ENCODE measurements at regions not wholly inside any gene's neighbourhood (a gene's known extent, or its start where the extent isn't known, plus 50 kb on each side); places are given as distances from the start of the nearest gene placed in this dataset.

DNA sequence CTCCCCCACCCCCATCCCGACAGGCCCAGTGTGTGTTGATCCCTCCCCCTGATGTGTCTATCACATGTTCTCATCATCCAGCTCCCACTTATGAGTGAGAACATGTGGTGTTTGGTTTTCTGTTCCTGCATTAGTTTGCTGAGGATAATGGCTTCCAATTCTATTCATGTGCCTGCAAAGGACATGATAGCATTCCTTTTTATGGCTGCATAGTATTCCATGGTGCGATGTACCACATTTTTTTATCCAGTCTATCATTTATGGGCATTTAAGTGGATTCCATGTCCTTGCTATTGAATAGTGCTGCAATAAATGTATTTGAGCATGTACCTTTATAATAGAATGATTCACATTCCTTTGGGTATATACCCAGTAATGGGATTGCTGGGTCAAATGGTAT is 66.6 kb upstream of the NXT1 start:
- no peak for FAIRE-seq
- H3K27me3 ChIP-seq (ENCODE audit: control insufficient read depth in 3 of 3, insufficient read depth in 3 of 3, low read length in 3 of 3): no peaks in the 10 kb centered on the region
- no peaks in the 10 kb centered on the region for H3K36me3 ChIP-seq (ENCODE audit: control insufficient read depth in 3 of 3, insufficient read depth in 2 of 3, low read depth in 1 of 3, low read length in 3 of 3)
- 85 to 89% (median 88%) methylated on average over 2 of the region's 2 CpGs for WGBS, 3 donors
- H3K9me3 ChIP-seq (ENCODE audit: control insufficient read depth in 2 of 2, insufficient read depth in 1 of 2, low read depth in 1 of 2, low read length in 1 of 2): no peaks in the 10 kb centered on the region
- no peak overlapping the region for H3K4me3 ChIP-seq (ENCODE audit: low read depth in 1 of 3, low read length in 3 of 3)
- no peaks in the 10 kb centered on the region for H3K4me1 ChIP-seq (ENCODE audit: control insufficient read depth in 3 of 3, insufficient read depth in 2 of 3, low read depth in 1 of 3, low read length in 2 of 3)
- H3K27ac ChIP-seq (ENCODE audit: low read depth in 1 of 3, low read length in 2 of 3): no peak overlapping the region
- no peak for DNase-seq

DNA sequence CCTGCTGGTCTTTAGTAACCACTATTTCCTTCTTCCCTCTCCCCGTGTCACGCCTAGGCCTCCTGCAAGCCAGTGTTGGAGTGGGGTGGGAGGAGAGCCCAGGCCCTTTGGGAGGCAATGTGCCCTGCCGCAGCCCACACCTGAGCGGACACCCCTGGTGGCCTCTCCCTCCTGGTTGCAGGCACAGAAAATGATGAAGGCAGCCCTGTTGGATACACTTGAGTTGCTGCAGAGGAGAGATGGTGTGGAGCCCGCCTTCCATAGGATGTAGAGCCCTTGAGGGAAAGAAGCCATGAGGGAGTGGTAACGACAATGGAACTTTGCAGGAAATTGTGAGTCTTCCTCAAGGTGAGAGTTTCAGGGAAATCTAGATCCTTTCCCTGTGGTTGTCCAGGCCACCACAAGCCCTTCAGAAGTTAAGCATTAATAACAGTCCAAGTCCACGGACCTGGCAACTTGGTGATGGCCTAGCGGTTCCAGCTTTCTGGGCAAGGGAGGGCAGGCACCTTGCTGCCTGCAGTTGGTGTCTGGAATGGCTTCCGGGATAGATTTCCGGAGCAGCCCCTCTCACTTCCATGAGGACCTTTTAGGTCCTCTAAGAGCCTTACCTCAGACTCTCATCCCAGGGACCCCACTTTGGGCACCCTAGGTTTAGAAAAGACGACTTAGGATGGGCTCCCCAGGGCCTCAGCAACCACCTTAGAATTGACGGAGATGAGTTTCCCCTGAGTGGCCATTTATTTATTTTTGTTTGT is 67.3 kb upstream of the NXT1 start:
- 71 to 83% (median 73%) methylated on average over 12 of the region's 12 CpGs for WGBS, 3 donors
- Histone ChIP-seq H3K9me3 (ENCODE audit: control insufficient read depth in 2 of 2, insufficient read depth in 1 of 2, low read depth in 1 of 2, low read length in 1 of 2) (no peaks in the 10 kb centered on the region), H3K4me1 (ENCODE audit: control insufficient read depth in 3 of 3, insufficient read depth in 2 of 3, low read depth in 1 of 3, low read length in 2 of 3) (no peaks in the 10 kb centered on the region), H3K4me3 (ENCODE audit: low read depth in 1 of 3, low read length in 3 of 3) (no peak overlapping the region), H3K27ac (ENCODE audit: low read depth in 1 of 3, low read length in 2 of 3) (no peak overlapping the region), H3K36me3 (ENCODE audit: control insufficient read depth in 3 of 3, insufficient read depth in 2 of 3, low read depth in 1 of 3, low read length in 3 of 3) (no peaks in the 10 kb centered on the region), H3K27me3 (ENCODE audit: control insufficient read depth in 3 of 3, insufficient read depth in 3 of 3, low read length in 3 of 3) (no peaks in the 10 kb centered on the region)
- DNase-seq: no peak
- no peak for FAIRE-seq

GRCh38 chr20:23282546-23282945 is 68.0 kb upstream of the NXT1 start:
- Histone ChIP-seq H3K27me3 (ENCODE audit: control insufficient read depth in 3 of 3, insufficient read depth in 3 of 3, low read length in 3 of 3) (no peaks in the 10 kb centered on the region), H3K9me3 (ENCODE audit: control insufficient read depth in 2 of 2, insufficient read depth in 1 of 2, low read depth in 1 of 2, low read length in 1 of 2) (no peaks in the 10 kb centered on the region), H3K27ac (ENCODE audit: low read depth in 1 of 3, low read length in 2 of 3) (no peak overlapping the region), H3K4me3 (ENCODE audit: low read depth in 1 of 3, low read length in 3 of 3) (no peak overlapping the region), H3K36me3 (ENCODE audit: control insufficient read depth in 3 of 3, insufficient read depth in 2 of 3, low read depth in 1 of 3, low read length in 3 of 3) (no peaks in the 10 kb centered on the region), H3K4me1 (ENCODE audit: control insufficient read depth in 3 of 3, insufficient read depth in 2 of 3, low read depth in 1 of 3, low read length in 2 of 3) (no peaks in the 10 kb centered on the region)
- FAIRE-seq (no peak), DNase-seq (no peak)
- WGBS, 3 donors: 73 to 88% (median 84%) methylated on average over 3 of the region's 3 CpGs

- Histone ChIP-seq H3K4me3 (ENCODE audit: low read depth in 1 of 3, low read length in 3 of 3) (no peak overlapping the region), H3K4me1 (ENCODE audit: control insufficient read depth in 3 of 3, insufficient read depth in 2 of 3, low read depth in 1 of 3, low read length in 2 of 3) (no peaks in the 10 kb centered on the region), H3K27me3 (ENCODE audit: control insufficient read depth in 3 of 3, insufficient read depth in 3 of 3, low read length in 3 of 3) (no peaks in the 10 kb centered on the region), H3K36me3 (ENCODE audit: control insufficient read depth in 3 of 3, insufficient read depth in 2 of 3, low read depth in 1 of 3, low read length in 3 of 3) (no peaks in the 10 kb centered on the region), H3K9me3 (ENCODE audit: control insufficient read depth in 2 of 2, insufficient read depth in 1 of 2, low read depth in 1 of 2, low read length in 1 of 2) (no peaks in the 10 kb centered on the region), H3K27ac (ENCODE audit: low read depth in 1 of 3, low read length in 2 of 3) (no peak overlapping the region)
- DNase-seq (no peak), FAIRE-seq (no peak)
- WGBS, 3 donors: 47 to 65% (median 50%) methylated on average over 1 of the region's 1 CpG
Measured at GRCh38 chr20:23282111-23282510, 68.5 kb upstream of the NXT1 start.

- Histone ChIP-seq H3K36me3 (ENCODE audit: control insufficient read depth in 3 of 3, insufficient read depth in 2 of 3, low read depth in 1 of 3, low read length in 3 of 3) (no peaks in the 10 kb centered on the region), H3K4me3 (ENCODE audit: low read depth in 1 of 3, low read length in 3 of 3) (no peak overlapping the region), H3K9me3 (ENCODE audit: control insufficient read depth in 2 of 2, insufficient read depth in 1 of 2, low read depth in 1 of 2, low read length in 1 of 2) (no peaks in the 10 kb centered on the region), H3K27ac (ENCODE audit: low read depth in 1 of 3, low read length in 2 of 3) (no peak overlapping the region), H3K27me3 (ENCODE audit: control insufficient read depth in 3 of 3, insufficient read depth in 3 of 3, low read length in 3 of 3) (no peaks in the 10 kb centered on the region), H3K4me1 (ENCODE audit: control insufficient read depth in 3 of 3, insufficient read depth in 2 of 3, low read depth in 1 of 3, low read length in 2 of 3) (no peaks in the 10 kb centered on the region)
- DNase-seq (no peak), FAIRE-seq (no peak)
- 88 to 92% (median 91%) methylated on average over 7 of the region's 7 CpGs for WGBS, 3 donors
Measured at GRCh38 chr20:23279836-23280235, 70.8 kb upstream of the NXT1 start.

GRCh38 chr20:23278172-23278571 is 72.4 kb upstream of the NXT1 start:
- Histone ChIP-seq H3K4me1 (ENCODE audit: control insufficient read depth in 3 of 3, insufficient read depth in 2 of 3, low read depth in 1 of 3, low read length in 2 of 3) (no peaks in the 10 kb centered on the region), H3K36me3 (ENCODE audit: control insufficient read depth in 3 of 3, insufficient read depth in 2 of 3, low read depth in 1 of 3, low read length in 3 of 3) (no peaks in the 10 kb centered on the region), H3K27me3 (ENCODE audit: control insufficient read depth in 3 of 3, insufficient read depth in 3 of 3, low read length in 3 of 3) (no peaks in the 10 kb centered on the region), H3K9me3 (ENCODE audit: control insufficient read depth in 2 of 2, insufficient read depth in 1 of 2, low read depth in 1 of 2, low read length in 1 of 2) (no peaks in the 10 kb centered on the region), H3K4me3 (ENCODE audit: low read depth in 1 of 3, low read length in 3 of 3) (no peak overlapping the region), H3K27ac (ENCODE audit: low read depth in 1 of 3, low read length in 2 of 3) (no peak overlapping the region)
- WGBS, 3 donors: 89 to 93% (median 93%) methylated on average over 4 of the region's 4 CpGs
- no peak for FAIRE-seq
- no peak for DNase-seq

DNA sequence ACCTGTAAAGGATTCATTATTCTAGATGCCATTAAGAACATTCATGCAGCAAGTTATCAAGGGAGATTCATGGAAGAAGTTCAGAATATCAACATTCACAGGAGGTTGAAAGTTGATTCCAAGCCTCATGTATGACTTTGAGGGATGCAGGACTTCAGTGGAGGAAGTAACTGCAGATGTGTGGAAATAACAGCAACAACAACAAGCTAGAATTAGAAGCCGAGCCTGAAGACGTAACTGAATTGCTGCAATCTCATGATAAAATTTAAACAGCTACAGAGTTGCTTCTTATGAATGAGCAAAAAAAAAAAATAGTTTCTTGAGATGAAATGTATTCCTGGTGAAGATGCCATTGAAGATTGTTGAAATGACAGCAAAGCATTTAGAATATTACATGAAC is 73.3 kb upstream of the NXT1 start:
- no peak overlapping the region for H3K4me3 ChIP-seq (ENCODE audit: low read depth in 1 of 3, low read length in 3 of 3)
- no peak for FAIRE-seq
- H3K27me3 ChIP-seq (ENCODE audit: control insufficient read depth in 3 of 3, insufficient read depth in 3 of 3, low read length in 3 of 3): no peaks in the 10 kb centered on the region
- 80 to 90% (median 85%) methylated on average over 2 of the region's 2 CpGs for whole genome bisulfite sequencing, 3 donors
- no peaks in the 10 kb centered on the region for H3K36me3 ChIP-seq (ENCODE audit: control insufficient read depth in 3 of 3, insufficient read depth in 2 of 3, low read depth in 1 of 3, low read length in 3 of 3)
- no peaks in the 10 kb centered on the region for H3K4me1 ChIP-seq (ENCODE audit: control insufficient read depth in 3 of 3, insufficient read depth in 2 of 3, low read depth in 1 of 3, low read length in 2 of 3)
- no peaks in the 10 kb centered on the region for H3K9me3 ChIP-seq (ENCODE audit: control insufficient read depth in 2 of 2, insufficient read depth in 1 of 2, low read depth in 1 of 2, low read length in 1 of 2)
- DNase-seq: no peak
- no peak overlapping the region for H3K27ac ChIP-seq (ENCODE audit: low read depth in 1 of 3, low read length in 2 of 3)

- Histone ChIP-seq H3K4me1 (ENCODE audit: control insufficient read depth in 3 of 3, insufficient read depth in 2 of 3, low read depth in 1 of 3, low read length in 2 of 3) (no peaks in the 10 kb centered on the region), H3K4me3 (ENCODE audit: low read depth in 1 of 3, low read length in 3 of 3) (no peak overlapping the region), H3K36me3 (ENCODE audit: control insufficient read depth in 3 of 3, insufficient read depth in 2 of 3, low read depth in 1 of 3, low read length in 3 of 3) (no peaks in the 10 kb centered on the region), H3K9me3 (ENCODE audit: control insufficient read depth in 2 of 2, insufficient read depth in 1 of 2, low read depth in 1 of 2, low read length in 1 of 2) (peaks cover 0 to 8% of the 10 kb centered on the region in 2 donors), H3K27me3 (ENCODE audit: control insufficient read depth in 3 of 3, insufficient read depth in 3 of 3, low read length in 3 of 3) (no peaks in the 10 kb centered on the region), H3K27ac (ENCODE audit: low read depth in 1 of 3, low read length in 2 of 3) (no peak overlapping the region)
- FAIRE-seq (no peak), DNase-seq (no peak)
- 80 to 94% (median 87%) methylated on average over 3 of the region's 3 CpGs for WGBS, 3 donors
Measured at GRCh38 chr20:23273776-23274175, 76.8 kb upstream of the NXT1 start.
